Liver (tissue), 8 donors: ENCODE measurements at regions not wholly inside any gene's neighbourhood (a gene's known extent, or its start where the extent isn't known, plus 50 kb on each side); places are given as distances from the start of the nearest gene placed in this dataset.

Experiments used
- DNase-seq: peaks from one replicate; pipeline ENCODE4 v3.0.0-alpha.2; 2017; ENCODE audit warnings: low spot score
- H3K27ac ChIP-seq, 2 donors: one replicate each; pipeline ENCODE4 v1.7.0; 2013; ENCODE audit warnings: inconsistent platforms in 2 of 2, low read length in 2 of 2, control low read depth in 1 of 2, low read depth in 1 of 2, mild to moderate bottlenecking in 1 of 2
- H3K27me3 ChIP-seq, 4 donors: one replicate each; pipeline versions ENCODE4 v1.6.1 to v1.7.0; 2013; ENCODE audit warnings: low read length in 3 of 4, inconsistent platforms in 1 of 4, mild to moderate bottlenecking in 1 of 4, moderate library complexity in 1 of 4; ENCODE audit not compliant: control insufficient read depth in 4 of 4, insufficient read depth in 4 of 4
- H3K36me3 ChIP-seq, 4 donors: one replicate each; pipeline versions ENCODE4 v1.6.1 to v1.7.0; 2013; ENCODE audit warnings: low read length in 3 of 4, mild to moderate bottlenecking in 3 of 4, low read depth in 1 of 4, moderate library complexity in 1 of 4; ENCODE audit not compliant: control insufficient read depth in 4 of 4, insufficient read depth in 3 of 4
- H3K4me1 ChIP-seq, 4 donors: one replicate each; pipeline versions ENCODE4 v1.6.1 to v1.7.0; 2013; ENCODE audit warnings: low read length in 3 of 4, mild to moderate bottlenecking in 3 of 4, moderate library complexity in 1 of 4; ENCODE audit not compliant: control insufficient read depth in 4 of 4, insufficient read depth in 4 of 4
- H3K4me3 ChIP-seq, 3 donors: one replicate each; pipeline versions ENCODE4 v1.6.1 to v1.7.0; 2013; ENCODE audit warnings: low read length in 3 of 3, control low read depth in 1 of 3, low read depth in 1 of 3, mild to moderate bottlenecking in 1 of 3
- H3K9ac ChIP-seq, 2 donors: one replicate each; pipeline ENCODE4 v1.7.0; 2013; ENCODE audit warnings: low read length in 2 of 2, mild to moderate bottlenecking in 2 of 2, moderate library complexity in 2 of 2, control low read depth in 1 of 2, low read depth in 1 of 2
- H3K9me3 ChIP-seq, 4 donors: one replicate each; pipeline versions ENCODE4 v1.6.1 to v1.7.0; 2013; ENCODE audit warnings: low read length in 3 of 4; ENCODE audit not compliant: control insufficient read depth in 4 of 4
- ATF3 ChIP-seq: IDR thresholded peaks from 2 replicates; pipeline ENCODE4 v1.6.1; 2016; ENCODE audit warnings: antibody characterized with exemption
- CTCF ChIP-seq: fragments of 150-350 bp; IDR thresholded peaks from 2 replicates; pipeline ENCODE4 v1.5.1; 2017; ENCODE audit warnings: improper control_type of control experiment, low read depth, low read length; ENCODE audit not compliant: missing input control
- EGR1 ChIP-seq, 2 donors: IDR thresholded peaks; 2 replicates each; pipeline ENCODE4 v1.6.1; 2016 to 2018; ENCODE audit warnings: antibody characterized with exemption in 2 of 2, low read depth in 2 of 2
- FOXA1 ChIP-seq: IDR thresholded peaks from 2 replicates; pipeline ENCODE4 v1.6.1; 2016; ENCODE audit warnings: antibody characterized with exemption
- FOXA2 ChIP-seq: IDR thresholded peaks from 2 replicates; pipeline ENCODE4 v1.6.1; 2016; ENCODE audit warnings: antibody characterized with exemption
- GABPA ChIP-seq, 2 donors: IDR thresholded peaks in 1 of 2; conservative IDR thresholded peaks in 1 of 2; 2 replicates each; pipeline ENCODE4 v1.6.1; 2016; ENCODE audit warnings: antibody characterized with exemption in 2 of 2, mild to moderate bottlenecking in 1 of 2, moderate library complexity in 1 of 2
- HNF4A ChIP-seq, 2 donors: conservative IDR thresholded peaks; 2 replicates each; pipeline ENCODE4 v1.6.1; 2016; ENCODE audit warnings: antibody characterized with exemption in 2 of 2, mild to moderate bottlenecking in 2 of 2
- HNF4G ChIP-seq: IDR thresholded peaks from 2 replicates; pipeline ENCODE4 v1.6.1; 2016; ENCODE audit warnings: antibody characterized with exemption
- JUND ChIP-seq, 2 donors: IDR thresholded peaks; 2 replicates each; pipeline ENCODE4 v1.6.1; 2016; ENCODE audit warnings: antibody characterized with exemption in 2 of 2
- MAX ChIP-seq: IDR thresholded peaks from 2 replicates; pipeline ENCODE4 v1.6.1; 2016; ENCODE audit warnings: antibody characterized with exemption
- NR2F2 ChIP-seq: IDR thresholded peaks from 2 replicates; pipeline ENCODE4 v1.6.1; 2016; ENCODE audit warnings: antibody characterized with exemption
- RAD21 ChIP-seq, 2 donors: IDR thresholded peaks; 2 replicates each; pipeline ENCODE4 v1.6.1; 2016; ENCODE audit warnings: antibody characterized with exemption in 2 of 2, mild to moderate bottlenecking in 2 of 2
- REST ChIP-seq: IDR thresholded peaks from 2 replicates; pipeline ENCODE4 v1.6.1; 2016; ENCODE audit warnings: antibody characterized with exemption, mild to moderate bottlenecking
- RXRA ChIP-seq, 2 donors: IDR thresholded peaks; 2 replicates each; pipeline ENCODE4 v1.6.1; 2017 to 2018; ENCODE audit warnings: antibody characterized with exemption in 2 of 2, mild to moderate bottlenecking in 1 of 2
- SP1 ChIP-seq: IDR thresholded peaks from 2 replicates; pipeline ENCODE4 v1.6.1; 2018; ENCODE audit warnings: antibody characterized with exemption, mild to moderate bottlenecking
- TAF1 ChIP-seq: conservative IDR thresholded peaks from 2 replicates; pipeline ENCODE4 v1.6.1; 2016; ENCODE audit warnings: antibody characterized with exemption, mild to moderate bottlenecking
- YY1 ChIP-seq: IDR thresholded peaks from 2 replicates; pipeline ENCODE4 v1.6.1; 2016; ENCODE audit warnings: antibody characterized with exemption, mild to moderate bottlenecking
- WGBS: extraction: QIAGEN DNeasy Blood & Tissue Kit; methylation state at CpG from one replicate; pipeline ENCODE4 v1.1.7; 2013; 5-methylcytosine and 5-hydroxymethylcytosine counted together
- donor health status: healthy.
- donor health status: healthy.
- donor health status: healthy.
- donor health status: healthy.
- donor health status: healthy.

- Histone ChIP-seq H3K9ac (no peak overlapping the region), H3K27ac (no peak overlapping the region), H3K36me3 (no peaks in the 10 kb centered on the region), H3K27me3 (no peaks in the 10 kb centered on the region), H3K4me1 (no peaks in the 10 kb centered on the region), H3K9me3 (no peaks in the 10 kb centered on the region), H3K4me3 (no peak overlapping the region)
- no peak for TF ChIP-seq SP1
- TF ChIP-seq HNF4A (conservative IDR thresholded peaks at IDR 0.05) = no peak
- TF ChIP-seq MAX = no peak
- TF ChIP-seq REST = no peak
- no peak for TF ChIP-seq GABPA (IDR thresholded peaks at IDR 0.05 in 1 of 2, conservative IDR thresholded peaks at IDR 0.05 in 1 of 2)
- no peak for TF ChIP-seq HNF4G
- TF ChIP-seq NR2F2 = no peak
- no peak for TF ChIP-seq RXRA (IDR thresholded peaks at IDR 0.05)
- no peak for TF ChIP-seq YY1
- no peak for TF ChIP-seq CTCF
- TF ChIP-seq TAF1 = no peak
- no peak for TF ChIP-seq JUND (IDR thresholded peaks at IDR 0.05)
- 40% methylated on average over 2 of the region's 2 CpGs for WGBS
- DNase-seq = no peak
Measured at GRCh38 chr5:4758550-4758949, 381.6 kb upstream of the ADAMTS16 start.

GRCh38 chr5:4758996-4759395 lies 381.1 kb upstream of the ADAMTS16 start:
- no peaks in the 10 kb centered on the region for H3K4me1 ChIP-seq
- no peak overlapping the region for H3K27ac ChIP-seq
- no peaks in the 10 kb centered on the region for H3K9me3 ChIP-seq
- no peak for DNase-seq
- WGBS = 65% methylated on average over 3 of the region's 3 CpGs
- no peaks in the 10 kb centered on the region for H3K36me3 ChIP-seq
- no peak overlapping the region for H3K4me3 ChIP-seq
- no peaks in the 10 kb centered on the region for H3K27me3 ChIP-seq
- H3K9ac ChIP-seq = no peak overlapping the region
- no peak for TF ChIP-seq NR2F2
- TF ChIP-seq GABPA (IDR thresholded peaks at IDR 0.05 in 1 of 2, conservative IDR thresholded peaks at IDR 0.05 in 1 of 2) = no peak
- TF ChIP-seq RAD21 (IDR thresholded peaks at IDR 0.05) = no peak
- no peak for TF ChIP-seq FOXA1
- TF ChIP-seq ATF3 = no peak
- no peak for TF ChIP-seq HNF4G
- no peak for TF ChIP-seq SP1
- TF ChIP-seq EGR1 (IDR thresholded peaks at IDR 0.05; ENCODE audit: low read depth in 2 of 2) = no peak
- no peak for TF ChIP-seq RXRA (IDR thresholded peaks at IDR 0.05)
- TF ChIP-seq MAX = no peak
- no peak for TF ChIP-seq CTCF
- no peak for TF ChIP-seq REST
- TF ChIP-seq TAF1 = no peak
- no peak for TF ChIP-seq FOXA2
- no peak for TF ChIP-seq YY1
- no peak for TF ChIP-seq JUND (IDR thresholded peaks at IDR 0.05)
- no peak for TF ChIP-seq HNF4A (conservative IDR thresholded peaks at IDR 0.05)
